Panc1 (cell line): ENCODE measurements at regions not wholly inside any gene's neighbourhood (a gene's known extent, or its start where the extent isn't known, plus 50 kb on each side); places are given as distances from the start of the nearest gene placed in this dataset.
A peak's percentile ranks its signal among the peaks of the same experiment; 100 is the strongest.

Experiments
- ATAC-seq: fragments of 200-7000 bp; cut with Tn5 transposase; 2 replicates; pipeline ENCODE4 v1.9.1; 2020; ENCODE audit warnings: mild to moderate bottlenecking, moderate library complexity
- BruUV-seq: library from RNA; stranded (reverse); fragments of 400-500 nt; replicated peaks from 2 replicates; lab custom pipeline; 2021; lab: Mats Ljungman, UMichigan
- CTCF ChIA-PET: fragments of 300-600 bp; sonication (Branson Sonifier 250); formaldehyde crosslinking; loops from one replicate; lab custom pipeline; 2022; ENCODE audit warnings: antibody characterized with exemption; lab: Charles Lee
- POLR2A ChIA-PET: fragments of 300-600 bp; sonication (Branson Sonifier 250); formaldehyde crosslinking; loops from one replicate; lab custom pipeline; 2022; ENCODE audit warnings: antibody characterized with exemption; lab: Charles Lee
- DNase-seq: peaks from one replicate; pipeline ENCODE4 v3.0.0-alpha.2; 2010; ENCODE audit warnings: low read depth, low spot score
- H3K27ac ChIP-seq: 2 replicates; pipeline ENCODE4 v1.5.1; 2011; ENCODE audit warnings: mild to moderate bottlenecking, low read length, inconsistent platforms
- H3K27me3 ChIP-seq: fragments of 200-500 bp; sonication (Bioruptor generic); 2 replicates; pipeline ENCODE4 v1.6.0; 2014; ENCODE audit warnings: low read length, inconsistent platforms; ENCODE audit not compliant: control insufficient read depth, insufficient read depth
- H3K36me3 ChIP-seq: fragments of 200-500 bp; sonication (Bioruptor generic); 2 replicates; pipeline ENCODE4 v1.5.1; 2014; ENCODE audit warnings: inconsistent platforms, mild to moderate bottlenecking, low read length, moderate library complexity; ENCODE audit not compliant: control insufficient read depth, insufficient read depth
- H3K4me1 ChIP-seq: 2 replicates; pipeline ENCODE4 v1.5.1; 2011; ENCODE audit warnings: inconsistent platforms, mild to moderate bottlenecking, low read length, moderate library complexity; ENCODE audit not compliant: control insufficient read depth, insufficient read depth
- H3K4me3 ChIP-seq, 2 experiments: 2 replicates each; pipeline ENCODE4 v1.5.1; 2011 to 2012; ENCODE audit warnings: low read depth in 2 of 2, low read length in 2 of 2, mild to moderate bottlenecking in 2 of 2, inconsistent platforms in 1 of 2, moderate library complexity in 1 of 2
- H3K9me3 ChIP-seq: fragments of 200-500 bp; sonication (Bioruptor generic); 2 replicates; pipeline ENCODE4 v1.5.1; 2014; ENCODE audit warnings: low read depth, mild to moderate bottlenecking, inconsistent platforms, low read length, moderate library complexity; ENCODE audit not compliant: control insufficient read depth, insufficient read depth
- POLR2AphosphoS5 ChIP-seq: IDR thresholded peaks from 2 replicates; pipeline ENCODE4 v1.6.1; 2012; ENCODE audit warnings: mild to moderate bottlenecking, low read depth, low read length, moderate library complexity
- SIN3A ChIP-seq: IDR thresholded peaks from 2 replicates; pipeline ENCODE4 v1.6.1; 2012; ENCODE audit warnings: low read depth, mild to moderate bottlenecking, low read length, moderate library complexity, borderline replicate concordance; ENCODE audit not compliant: insufficient read depth
- TCF7L2 ChIP-seq: IDR thresholded peaks from 2 replicates; pipeline ENCODE4 v1.6.1; 2011; ENCODE audit warnings: mild to moderate bottlenecking, low read depth, low read length, inconsistent platforms
- in situ Hi-C: cut with HindIII; loops from 2 replicates; pipeline ENCODE4 v1.10.0; 2016; ENCODE audit warnings: low sequenced_read_pairs, low pct_unique_long_range_greater_than_20kb
- intact Hi-C: fragments of 100-400 bp; cut with micrococcal nuclease; formaldehyde crosslinking; loops from one replicate; pipeline ENCODE4 v1.10.0; 2022; ENCODE audit not compliant: unreplicated experiment
- TF ChIP-seq, protein P1 (sequence below), 2 experiments: IDR thresholded peaks; 2 replicates each; pipeline ENCODE4 v1.6.1; 2011 to 2012; ENCODE audit warnings: low read depth in 2 of 2, control low read depth in 1 of 2, low read length in 1 of 2, mild to moderate bottlenecking in 1 of 2, moderate library complexity in 1 of 2; ENCODE audit not compliant: insufficient read depth in 1 of 2
- TF ChIP-seq, protein P2 (sequence below): fragments of 450-650 bp; IDR thresholded peaks from 2 replicates; pipeline ENCODE4 v1.5.1; 2017; ENCODE audit warnings: mild to moderate bottlenecking

DNA sequence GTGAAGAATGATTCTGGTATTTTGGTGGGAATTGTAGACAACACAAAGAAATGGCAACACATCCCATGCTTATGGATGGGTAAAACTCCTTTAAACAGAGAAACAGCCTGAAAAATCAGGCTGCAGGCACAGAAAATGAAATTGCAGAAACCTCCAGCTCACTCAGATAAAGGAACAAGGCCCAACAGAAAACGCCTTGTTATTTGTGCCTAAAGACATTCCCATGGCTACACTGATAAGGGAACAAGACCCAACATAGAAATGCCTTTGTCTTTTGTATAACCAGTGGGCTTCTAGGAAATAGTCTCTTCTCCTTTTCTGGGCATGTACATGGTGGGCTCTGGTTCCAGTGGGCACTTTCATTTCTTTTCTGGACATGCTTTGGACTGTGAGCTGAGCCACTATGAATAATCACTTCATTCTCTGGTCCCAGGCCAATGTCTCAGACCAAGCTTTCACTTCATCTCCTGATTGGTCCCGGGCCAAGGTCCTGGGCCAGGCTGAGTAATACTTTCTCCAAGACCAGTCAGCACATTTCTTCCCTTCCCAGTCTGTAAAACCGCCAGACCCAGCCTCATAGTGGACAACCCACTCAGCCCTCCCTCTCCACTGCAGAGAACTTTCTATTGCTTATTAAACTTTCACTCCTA is 160.5 kb downstream of the TBX22 start:
- ATAC-seq (no peak), DNase-seq (no peak)
- H3K4me1 ChIP-seq, result no peaks in the 10 kb centered on the region
- H3K36me3 ChIP-seq, result no peaks in the 10 kb centered on the region
- H3K27me3 ChIP-seq, result no peaks in the 10 kb centered on the region
- intact Hi-C loops, result no loop called here
- no peak overlapping the region for H3K27ac ChIP-seq
- TF ChIP-seq, protein P1, sequence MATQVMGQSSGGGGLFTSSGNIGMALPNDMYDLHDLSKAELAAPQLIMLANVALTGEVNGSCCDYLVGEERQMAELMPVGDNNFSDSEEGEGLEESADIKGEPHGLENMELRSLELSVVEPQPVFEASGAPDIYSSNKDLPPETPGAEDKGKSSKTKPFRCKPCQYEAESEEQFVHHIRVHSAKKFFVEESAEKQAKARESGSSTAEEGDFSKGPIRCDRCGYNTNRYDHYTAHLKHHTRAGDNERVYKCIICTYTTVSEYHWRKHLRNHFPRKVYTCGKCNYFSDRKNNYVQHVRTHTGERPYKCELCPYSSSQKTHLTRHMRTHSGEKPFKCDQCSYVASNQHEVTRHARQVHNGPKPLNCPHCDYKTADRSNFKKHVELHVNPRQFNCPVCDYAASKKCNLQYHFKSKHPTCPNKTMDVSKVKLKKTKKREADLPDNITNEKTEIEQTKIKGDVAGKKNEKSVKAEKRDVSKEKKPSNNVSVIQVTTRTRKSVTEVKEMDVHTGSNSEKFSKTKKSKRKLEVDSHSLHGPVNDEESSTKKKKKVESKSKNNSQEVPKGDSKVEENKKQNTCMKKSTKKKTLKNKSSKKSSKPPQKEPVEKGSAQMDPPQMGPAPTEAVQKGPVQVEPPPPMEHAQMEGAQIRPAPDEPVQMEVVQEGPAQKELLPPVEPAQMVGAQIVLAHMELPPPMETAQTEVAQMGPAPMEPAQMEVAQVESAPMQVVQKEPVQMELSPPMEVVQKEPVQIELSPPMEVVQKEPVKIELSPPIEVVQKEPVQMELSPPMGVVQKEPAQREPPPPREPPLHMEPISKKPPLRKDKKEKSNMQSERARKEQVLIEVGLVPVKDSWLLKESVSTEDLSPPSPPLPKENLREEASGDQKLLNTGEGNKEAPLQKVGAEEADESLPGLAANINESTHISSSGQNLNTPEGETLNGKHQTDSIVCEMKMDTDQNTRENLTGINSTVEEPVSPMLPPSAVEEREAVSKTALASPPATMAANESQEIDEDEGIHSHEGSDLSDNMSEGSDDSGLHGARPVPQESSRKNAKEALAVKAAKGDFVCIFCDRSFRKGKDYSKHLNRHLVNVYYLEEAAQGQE (IDR thresholded peaks at IDR 0.05; ENCODE audit: insufficient read depth in 1 of 2, low read depth in 2 of 2, low read length in 1 of 2), result no peak
- TF ChIP-seq POLR2AphosphoS5 (no peak), TCF7L2 (no peak), SIN3A (no peak)
- TF ChIP-seq, protein P2, sequence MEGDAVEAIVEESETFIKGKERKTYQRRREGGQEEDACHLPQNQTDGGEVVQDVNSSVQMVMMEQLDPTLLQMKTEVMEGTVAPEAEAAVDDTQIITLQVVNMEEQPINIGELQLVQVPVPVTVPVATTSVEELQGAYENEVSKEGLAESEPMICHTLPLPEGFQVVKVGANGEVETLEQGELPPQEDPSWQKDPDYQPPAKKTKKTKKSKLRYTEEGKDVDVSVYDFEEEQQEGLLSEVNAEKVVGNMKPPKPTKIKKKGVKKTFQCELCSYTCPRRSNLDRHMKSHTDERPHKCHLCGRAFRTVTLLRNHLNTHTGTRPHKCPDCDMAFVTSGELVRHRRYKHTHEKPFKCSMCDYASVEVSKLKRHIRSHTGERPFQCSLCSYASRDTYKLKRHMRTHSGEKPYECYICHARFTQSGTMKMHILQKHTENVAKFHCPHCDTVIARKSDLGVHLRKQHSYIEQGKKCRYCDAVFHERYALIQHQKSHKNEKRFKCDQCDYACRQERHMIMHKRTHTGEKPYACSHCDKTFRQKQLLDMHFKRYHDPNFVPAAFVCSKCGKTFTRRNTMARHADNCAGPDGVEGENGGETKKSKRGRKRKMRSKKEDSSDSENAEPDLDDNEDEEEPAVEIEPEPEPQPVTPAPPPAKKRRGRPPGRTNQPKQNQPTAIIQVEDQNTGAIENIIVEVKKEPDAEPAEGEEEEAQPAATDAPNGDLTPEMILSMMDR, result no peak
- no peaks in the 10 kb centered on the region for H3K9me3 ChIP-seq
- BruUV-seq, result no TSS peak
- in situ Hi-C loops, result no loop called here
- CTCF ChIA-PET, result no interaction called here
- no peak overlapping the region for H3K4me3 ChIP-seq
- POLR2A ChIA-PET, result no interaction called here

DNA sequence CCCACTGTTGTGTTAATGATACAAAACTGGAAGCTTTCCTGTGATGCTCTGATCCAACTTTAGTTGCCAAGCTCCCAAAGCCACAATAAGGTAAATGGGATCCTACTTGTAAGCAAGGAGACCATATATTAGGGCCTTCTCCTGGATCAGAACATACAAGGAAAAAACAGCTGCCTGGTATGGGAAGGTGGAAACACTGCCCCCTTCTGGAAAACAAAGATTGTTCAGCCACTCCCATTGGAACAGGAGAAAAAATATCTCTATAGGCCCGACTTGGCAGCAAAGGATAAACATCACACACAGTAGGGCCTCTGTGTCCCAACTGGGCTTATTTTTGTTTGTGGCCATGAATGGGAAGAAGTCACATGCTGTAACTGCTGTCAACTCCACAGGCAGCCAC is 166.5 kb downstream of the TBX22 start:
- Histone ChIP-seq H3K27me3 (no peaks in the 10 kb centered on the region), H3K4me3 (no peak overlapping the region), H3K27ac (no peak overlapping the region), H3K9me3 (no peaks in the 10 kb centered on the region), H3K36me3 (no peaks in the 10 kb centered on the region), H3K4me1 (no peaks in the 10 kb centered on the region)
- DNase-seq (no peak), ATAC-seq (no peak)
- BruUV-seq, result no TSS peak
- POLR2A ChIA-PET, result no interaction called here
- TF ChIP-seq TCF7L2, result no peak
- TF ChIP-seq, protein P2, result 0 out of 2 replicates have a peak, but pooled peaks have one; percentile 13
- in situ Hi-C loops (no loop called here), intact Hi-C loops (no loop called here)
- CTCF ChIA-PET, result no interaction called here
